ENCODE measurements at regions not wholly inside any gene's neighbourhood (a gene's known extent, or its start where the extent isn't known, plus 50 kb on each side); places are given as distances from the start of the nearest gene placed in this dataset.

DNA sequence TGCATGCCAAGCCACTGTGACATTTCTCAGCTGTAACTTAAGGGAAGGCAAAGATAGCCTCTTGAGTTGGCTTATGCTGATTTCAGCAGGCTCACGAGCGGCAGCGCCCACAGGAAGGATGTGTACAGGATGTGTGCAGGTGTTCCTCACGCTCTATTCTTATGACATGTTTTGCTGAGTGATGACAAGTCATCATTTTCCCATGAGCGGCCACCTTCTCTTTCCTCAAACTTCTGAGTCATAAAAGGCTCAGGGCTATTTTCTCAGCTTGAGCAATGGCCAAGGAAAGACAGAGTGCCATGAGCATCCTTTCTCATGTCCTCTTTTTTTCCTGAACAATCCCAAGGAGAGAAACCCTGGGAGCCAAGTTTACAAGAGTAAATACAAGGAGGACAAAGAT is 365.9 kb downstream of the PLK2 start:
- no peak for DNase-seq
- H3K27me3 Mint-ChIP-seq (ENCODE audit: unreplicated experiment): peaks cover 3% of the 10 kb centered on the region
- H3K4me1 Mint-ChIP-seq (ENCODE audit: low read depth, unreplicated experiment): no peaks in the 10 kb centered on the region
- no peak overlapping the region for H3K27ac Mint-ChIP-seq (ENCODE audit: unreplicated experiment)
- H3K4me3 Mint-ChIP-seq (ENCODE audit: unreplicated experiment): no peak overlapping the region
- TF ChIP-seq, protein P1, sequence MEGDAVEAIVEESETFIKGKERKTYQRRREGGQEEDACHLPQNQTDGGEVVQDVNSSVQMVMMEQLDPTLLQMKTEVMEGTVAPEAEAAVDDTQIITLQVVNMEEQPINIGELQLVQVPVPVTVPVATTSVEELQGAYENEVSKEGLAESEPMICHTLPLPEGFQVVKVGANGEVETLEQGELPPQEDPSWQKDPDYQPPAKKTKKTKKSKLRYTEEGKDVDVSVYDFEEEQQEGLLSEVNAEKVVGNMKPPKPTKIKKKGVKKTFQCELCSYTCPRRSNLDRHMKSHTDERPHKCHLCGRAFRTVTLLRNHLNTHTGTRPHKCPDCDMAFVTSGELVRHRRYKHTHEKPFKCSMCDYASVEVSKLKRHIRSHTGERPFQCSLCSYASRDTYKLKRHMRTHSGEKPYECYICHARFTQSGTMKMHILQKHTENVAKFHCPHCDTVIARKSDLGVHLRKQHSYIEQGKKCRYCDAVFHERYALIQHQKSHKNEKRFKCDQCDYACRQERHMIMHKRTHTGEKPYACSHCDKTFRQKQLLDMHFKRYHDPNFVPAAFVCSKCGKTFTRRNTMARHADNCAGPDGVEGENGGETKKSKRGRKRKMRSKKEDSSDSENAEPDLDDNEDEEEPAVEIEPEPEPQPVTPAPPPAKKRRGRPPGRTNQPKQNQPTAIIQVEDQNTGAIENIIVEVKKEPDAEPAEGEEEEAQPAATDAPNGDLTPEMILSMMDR (IDR thresholded peaks at IDR 0.05; ENCODE audit: partially characterized antibody, unreplicated experiment): no peak
- H3K36me3 Mint-ChIP-seq (ENCODE audit: unreplicated experiment): no peaks in the 10 kb centered on the region
- H3K9me3 Mint-ChIP-seq (ENCODE audit: unreplicated experiment): peaks cover 3% of the 10 kb centered on the region

DNA sequence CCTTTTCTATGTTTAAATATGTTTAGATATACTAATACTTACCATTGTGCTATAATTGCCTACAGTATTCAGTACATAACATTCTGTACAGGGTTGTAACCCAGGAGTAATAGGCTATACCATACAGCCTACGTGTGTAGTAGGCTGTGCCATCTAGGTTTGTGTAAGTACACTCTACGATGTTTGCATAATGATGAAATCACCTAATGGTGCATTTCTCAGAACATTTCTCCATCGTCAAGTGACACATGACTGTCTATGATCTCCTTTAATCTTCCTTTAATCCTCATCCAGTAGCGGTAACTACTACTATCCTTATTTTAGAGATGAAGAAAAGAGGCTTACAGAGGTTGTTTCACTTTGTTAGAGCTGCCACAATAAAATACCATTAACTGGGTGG is 369.2 kb downstream of the PLK2 start:
- Mint-ChIP-seq H3K4me3 (ENCODE audit: unreplicated experiment) (no peak overlapping the region), H3K36me3 (ENCODE audit: unreplicated experiment) (no peaks in the 10 kb centered on the region), H3K9me3 (ENCODE audit: unreplicated experiment) (peaks cover 3% of the 10 kb centered on the region), H3K27me3 (ENCODE audit: unreplicated experiment) (peaks cover 3% of the 10 kb centered on the region), H3K27ac (ENCODE audit: unreplicated experiment) (no peak overlapping the region), H3K4me1 (ENCODE audit: low read depth, unreplicated experiment) (no peaks in the 10 kb centered on the region)
- DNase-seq: no peak
- TF ChIP-seq, protein P1 (IDR thresholded peaks at IDR 0.05; ENCODE audit: partially characterized antibody, unreplicated experiment): no peak

DNA sequence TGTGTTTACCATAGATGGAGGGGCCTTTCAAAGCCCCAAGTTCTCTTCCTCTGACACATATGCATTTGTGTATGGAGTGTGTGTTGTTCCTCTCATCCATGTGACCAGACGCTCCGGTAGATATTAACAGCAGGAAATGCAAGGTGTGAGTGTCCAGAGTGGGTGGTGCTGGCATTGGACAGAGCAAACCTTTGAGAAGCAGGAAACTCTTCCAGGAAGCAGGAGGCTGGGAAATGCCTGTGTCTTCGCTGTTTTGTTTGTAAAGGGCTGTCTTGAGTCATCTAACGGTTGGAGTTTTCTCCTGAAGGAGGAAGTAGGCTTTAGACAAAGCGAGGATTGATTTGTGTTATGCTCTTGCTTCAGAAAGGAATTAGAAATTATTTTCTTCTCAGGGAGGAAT is 370.9 kb downstream of the PLK2 start:
- no peak for DNase-seq
- TF ChIP-seq, protein P1 (IDR thresholded peaks at IDR 0.05; ENCODE audit: partially characterized antibody, unreplicated experiment): no peak

DNA sequence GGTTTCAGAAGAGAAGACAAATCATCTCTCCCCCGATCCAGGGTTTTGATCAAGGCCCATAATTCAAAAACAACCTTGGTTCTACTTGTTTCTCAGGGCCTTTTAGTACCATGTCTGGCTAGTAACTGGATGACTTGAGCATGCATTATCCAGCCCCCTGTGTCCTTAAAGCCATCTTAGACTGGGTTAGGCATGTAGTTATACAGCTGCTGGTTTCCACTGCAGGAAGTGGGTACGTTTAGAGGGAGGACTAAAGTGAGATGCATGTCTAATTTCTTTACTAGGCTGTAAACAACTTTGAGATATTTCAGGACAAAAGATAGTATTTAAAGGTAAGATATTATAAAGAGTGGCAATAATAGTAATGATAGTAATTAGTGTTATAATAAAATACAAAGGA is 372.0 kb downstream of the PLK2 start:
- Mint-ChIP-seq H3K27ac (ENCODE audit: unreplicated experiment) (no peak overlapping the region), H3K4me1 (ENCODE audit: low read depth, unreplicated experiment) (no peaks in the 10 kb centered on the region), H3K27me3 (ENCODE audit: unreplicated experiment) (peaks cover 3% of the 10 kb centered on the region), H3K4me3 (ENCODE audit: unreplicated experiment) (no peak overlapping the region), H3K9me3 (ENCODE audit: unreplicated experiment) (no peaks in the 10 kb centered on the region), H3K36me3 (ENCODE audit: unreplicated experiment) (no peaks in the 10 kb centered on the region)
- no peak for DNase-seq
- TF ChIP-seq, protein P1 (IDR thresholded peaks at IDR 0.05; ENCODE audit: partially characterized antibody, unreplicated experiment): no peak

More for the DNA sequence above, 370.9 kb downstream of the PLK2 start:
- no peaks in the 10 kb centered on the region for H3K4me1 Mint-ChIP-seq (ENCODE audit: low read depth, unreplicated experiment)
- H3K9me3 Mint-ChIP-seq (ENCODE audit: unreplicated experiment): no peaks in the 10 kb centered on the region
- H3K4me3 Mint-ChIP-seq (ENCODE audit: unreplicated experiment): no peak overlapping the region
- H3K27ac Mint-ChIP-seq (ENCODE audit: unreplicated experiment): no peak overlapping the region
- H3K27me3 Mint-ChIP-seq (ENCODE audit: unreplicated experiment): peaks cover 3% of the 10 kb centered on the region
- H3K36me3 Mint-ChIP-seq (ENCODE audit: unreplicated experiment): no peaks in the 10 kb centered on the region

DNA sequence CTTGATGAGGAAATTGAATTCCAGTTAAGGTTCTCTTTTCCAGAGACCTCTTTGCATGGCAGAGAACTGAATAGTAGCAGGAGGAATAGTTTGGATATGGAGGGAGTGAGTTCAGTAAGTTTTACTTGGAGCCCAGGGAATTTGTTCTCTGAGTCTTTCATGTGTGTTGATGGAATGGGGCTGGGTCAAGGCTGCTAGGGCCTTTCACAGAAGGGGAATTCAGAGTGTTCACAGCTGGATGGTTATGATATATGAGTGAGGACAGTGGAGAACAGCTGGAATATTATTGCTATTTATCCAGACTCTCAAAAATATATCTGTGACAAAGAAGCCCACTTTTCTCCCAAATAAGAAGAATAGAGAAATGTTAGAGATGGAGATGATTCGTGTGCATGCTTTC is 372.8 kb downstream of the PLK2 start:
- Mint-ChIP-seq H3K4me1 (ENCODE audit: low read depth, unreplicated experiment) (no peaks in the 10 kb centered on the region), H3K27me3 (ENCODE audit: unreplicated experiment) (peaks cover 3% of the 10 kb centered on the region), H3K9me3 (ENCODE audit: unreplicated experiment) (no peaks in the 10 kb centered on the region), H3K27ac (ENCODE audit: unreplicated experiment) (no peak overlapping the region), H3K4me3 (ENCODE audit: unreplicated experiment) (no peak overlapping the region), H3K36me3 (ENCODE audit: unreplicated experiment) (no peaks in the 10 kb centered on the region)
- TF ChIP-seq, protein P1 (IDR thresholded peaks at IDR 0.05; ENCODE audit: partially characterized antibody, unreplicated experiment): no peak
- DNase-seq: no peak
